ENCODE measurements at regions not wholly inside any gene's neighbourhood (a gene's known extent, or its start where the extent isn't known, plus 50 kb on each side); places are given as distances from the start of the nearest gene placed in this dataset.

DNA sequence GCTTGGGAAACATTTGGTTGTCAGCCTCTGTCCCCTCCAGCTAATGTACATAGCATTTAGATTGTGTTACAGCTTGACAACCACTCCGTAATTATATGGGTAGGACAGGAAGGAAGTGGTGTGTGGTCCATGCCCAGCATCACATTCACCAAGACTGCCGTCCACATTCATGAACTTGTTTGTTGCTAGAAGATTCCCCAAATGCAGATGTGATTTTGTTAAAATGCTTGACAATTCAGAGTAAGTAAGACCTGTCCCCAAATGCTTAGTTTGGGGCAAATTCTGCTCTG is 1482.7 kb downstream of the TBC1D22A start:
- TF ChIP-seq, protein P1, sequence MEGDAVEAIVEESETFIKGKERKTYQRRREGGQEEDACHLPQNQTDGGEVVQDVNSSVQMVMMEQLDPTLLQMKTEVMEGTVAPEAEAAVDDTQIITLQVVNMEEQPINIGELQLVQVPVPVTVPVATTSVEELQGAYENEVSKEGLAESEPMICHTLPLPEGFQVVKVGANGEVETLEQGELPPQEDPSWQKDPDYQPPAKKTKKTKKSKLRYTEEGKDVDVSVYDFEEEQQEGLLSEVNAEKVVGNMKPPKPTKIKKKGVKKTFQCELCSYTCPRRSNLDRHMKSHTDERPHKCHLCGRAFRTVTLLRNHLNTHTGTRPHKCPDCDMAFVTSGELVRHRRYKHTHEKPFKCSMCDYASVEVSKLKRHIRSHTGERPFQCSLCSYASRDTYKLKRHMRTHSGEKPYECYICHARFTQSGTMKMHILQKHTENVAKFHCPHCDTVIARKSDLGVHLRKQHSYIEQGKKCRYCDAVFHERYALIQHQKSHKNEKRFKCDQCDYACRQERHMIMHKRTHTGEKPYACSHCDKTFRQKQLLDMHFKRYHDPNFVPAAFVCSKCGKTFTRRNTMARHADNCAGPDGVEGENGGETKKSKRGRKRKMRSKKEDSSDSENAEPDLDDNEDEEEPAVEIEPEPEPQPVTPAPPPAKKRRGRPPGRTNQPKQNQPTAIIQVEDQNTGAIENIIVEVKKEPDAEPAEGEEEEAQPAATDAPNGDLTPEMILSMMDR (IDR thresholded peaks at IDR 0.05), result no peak
- no peak for TF ChIP-seq POLR2A (IDR thresholded peaks at IDR 0.05)

Measured in heart left ventricle (tissue), 13 donors.